ENCODE measurements at regions not wholly inside any gene's neighbourhood (a gene's known extent, or its start where the extent isn't known, plus 50 kb on each side); places are given as distances from the start of the nearest gene placed in this dataset.

GRCh38 chr4:170705907-170706306 is 616.2 kb upstream of the AADAT start:
- TF ChIP-seq RFX5 (IDR thresholded peaks at IDR 0.05) (no peak), ZC3H11A (IDR thresholded peaks at IDR 0.05) (no peak), ZNF302 (CRISPR knock-in tag; IDR thresholded peaks at IDR 0.05) (no peak), RCOR1 (IDR thresholded peaks at IDR 0.05; ENCODE audit: low read depth, low read length) (no peak)

Data from A549 (cell line).